OCI-LY3 (cell line): ENCODE measurements at regions not wholly inside any gene's neighbourhood (a gene's known extent, or its start where the extent isn't known, plus 50 kb on each side); places are given as distances from the start of the nearest gene placed in this dataset.
"Not testable (repeated sequence)": the region's sequence is repeated elsewhere in the genome, so short reads cannot be mapped to it uniquely, and the experiment has no call there.

Source experiments
- H2AFZ ChIP-seq: fragments of 200-600, 300-600 bp; shearing (Covaris generic); 2 replicates; pipeline ENCODE4 v1.6.0; 2014; ENCODE audit warnings: antibody characterized with exemption, low read depth, low read length
- H3K27ac ChIP-seq: fragments of 200-600, 300-600 bp; sonication (generic); 2 replicates; pipeline ENCODE4 v1.5.1; 2014; ENCODE audit warnings: mild to moderate bottlenecking, low read length, moderate library complexity, mixed read lengths
- H3K27me3 ChIP-seq: fragments of 200-600, 300-600 bp; sonication (generic); 2 replicates; pipeline ENCODE4 v1.6.1; 2014; ENCODE audit warnings: low read depth, low read length, mixed read lengths
- H3K36me3 ChIP-seq: fragments of 200-600, 300-600 bp; sonication (generic); replicated peaks from 2 replicates; pipeline ENCODE3; 2014; ENCODE audit warnings: low read depth, low read length, mixed read lengths
- H3K4me1 ChIP-seq: fragments of 300-600, 200-600 bp; sonication (generic); 2 replicates; pipeline ENCODE4 v1.6.1; 2014; ENCODE audit warnings: low read length, mixed read lengths
- H3K4me2 ChIP-seq: fragments of 200-600, 300-600 bp; sonication (generic); 2 replicates; pipeline ENCODE4 v1.6.1; 2014; ENCODE audit warnings: low read length, mixed read lengths
- H3K4me3 ChIP-seq: fragments of 300-600, 200-600 bp; sonication (generic); 2 replicates; pipeline ENCODE4 v1.5.1; 2014; ENCODE audit warnings: antibody characterized with exemption, mild to moderate bottlenecking, low read length, moderate library complexity
- H3K79me2 ChIP-seq: fragments of 300-600, 200-600 bp; shearing (Covaris generic); 2 replicates; pipeline ENCODE4 v1.6.1; 2014; ENCODE audit warnings: mild to moderate bottlenecking, low read length, mixed read lengths
- H3K9ac ChIP-seq: fragments of 300-600, 200-600 bp; shearing (Covaris generic); 2 replicates; pipeline ENCODE4 v1.6.0; 2014; ENCODE audit warnings: mild to moderate bottlenecking, low read length, moderate library complexity
- H3K9me3 ChIP-seq: fragments of 200-600, 300-600 bp; shearing (Covaris generic); 2 replicates; pipeline ENCODE4 v1.6.1; 2014; ENCODE audit warnings: low read length, mixed read lengths; ENCODE audit not compliant: insufficient read depth
- H4K20me1 ChIP-seq: fragments of 200-600, 300-600 bp; sonication (generic); 2 replicates; pipeline ENCODE4 v1.6.1; 2016; ENCODE audit warnings: low read length, mixed read lengths; ENCODE audit not compliant: insufficient read depth
- EZH2phosphoT487 ChIP-seq: fragments of 200-600 bp; shearing (Covaris generic); IDR thresholded peaks from 2 replicates; pipeline ENCODE4 v1.6.1; 2018; ENCODE audit warnings: antibody characterized with exemption, mixed run types, low read depth
- TF ChIP-seq, protein P1 (sequence below): fragments of 200-600, 300-600 bp; sonication (generic); IDR thresholded peaks from 2 replicates; pipeline ENCODE4 v1.5.1; 2014; ENCODE audit warnings: antibody characterized with exemption, low read length, low read depth

GRCh38 chr17:22158364-22158763, 466.0 kb downstream of the KCNJ18 start:
- H2AFZ ChIP-seq: no peak overlapping the region
- no peaks in the 10 kb centered on the region for H3K4me1 ChIP-seq
- H3K4me2 ChIP-seq: no peak overlapping the region
- H3K27ac ChIP-seq: no peak overlapping the region
- no peaks in the 10 kb centered on the region for H3K27me3 ChIP-seq
- no peak for TF ChIP-seq EZH2phosphoT487
- TF ChIP-seq, protein P1, sequence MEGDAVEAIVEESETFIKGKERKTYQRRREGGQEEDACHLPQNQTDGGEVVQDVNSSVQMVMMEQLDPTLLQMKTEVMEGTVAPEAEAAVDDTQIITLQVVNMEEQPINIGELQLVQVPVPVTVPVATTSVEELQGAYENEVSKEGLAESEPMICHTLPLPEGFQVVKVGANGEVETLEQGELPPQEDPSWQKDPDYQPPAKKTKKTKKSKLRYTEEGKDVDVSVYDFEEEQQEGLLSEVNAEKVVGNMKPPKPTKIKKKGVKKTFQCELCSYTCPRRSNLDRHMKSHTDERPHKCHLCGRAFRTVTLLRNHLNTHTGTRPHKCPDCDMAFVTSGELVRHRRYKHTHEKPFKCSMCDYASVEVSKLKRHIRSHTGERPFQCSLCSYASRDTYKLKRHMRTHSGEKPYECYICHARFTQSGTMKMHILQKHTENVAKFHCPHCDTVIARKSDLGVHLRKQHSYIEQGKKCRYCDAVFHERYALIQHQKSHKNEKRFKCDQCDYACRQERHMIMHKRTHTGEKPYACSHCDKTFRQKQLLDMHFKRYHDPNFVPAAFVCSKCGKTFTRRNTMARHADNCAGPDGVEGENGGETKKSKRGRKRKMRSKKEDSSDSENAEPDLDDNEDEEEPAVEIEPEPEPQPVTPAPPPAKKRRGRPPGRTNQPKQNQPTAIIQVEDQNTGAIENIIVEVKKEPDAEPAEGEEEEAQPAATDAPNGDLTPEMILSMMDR: no peak
- no peak overlapping the region for H3K4me3 ChIP-seq
- no peaks in the 10 kb centered on the region for H3K9me3 ChIP-seq
- H3K9ac ChIP-seq: no peak overlapping the region
- no peaks in the 10 kb centered on the region for H3K79me2 ChIP-seq
- H4K20me1 ChIP-seq: no peaks in the 10 kb centered on the region
- no peaks in the 10 kb centered on the region for H3K36me3 ChIP-seq

DNA sequence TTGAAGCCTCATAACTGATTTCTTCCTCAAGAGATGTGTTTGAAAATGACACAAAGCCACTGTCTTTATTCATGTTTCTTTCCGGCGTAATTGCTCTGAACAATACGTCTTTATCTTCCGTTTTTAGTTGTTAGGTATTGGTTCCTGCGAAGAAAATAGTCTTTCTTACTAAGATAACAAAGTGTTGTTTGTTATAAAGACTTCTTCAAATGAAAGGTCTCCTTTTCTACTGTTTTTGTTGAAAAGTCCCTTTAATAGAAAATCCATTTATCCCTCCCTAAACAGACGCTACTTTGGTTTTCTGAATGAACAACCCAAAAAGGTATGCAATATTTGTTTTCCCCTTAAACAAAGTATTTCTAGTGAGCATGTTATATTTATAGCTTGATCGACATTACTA, 469.1 kb downstream of the KCNJ18 start:
- H3K4me3 ChIP-seq: no peak overlapping the region
- H3K79me2 ChIP-seq: no peaks in the 10 kb centered on the region
- no peak overlapping the region for H3K27ac ChIP-seq
- no peaks in the 10 kb centered on the region for H3K27me3 ChIP-seq
- H3K9me3 ChIP-seq: no peaks in the 10 kb centered on the region
- TF ChIP-seq EZH2phosphoT487: no peak
- TF ChIP-seq, protein P1: no peak
- H3K4me1 ChIP-seq: no peaks in the 10 kb centered on the region
- H2AFZ ChIP-seq: no peak overlapping the region
- no peaks in the 10 kb centered on the region for H4K20me1 ChIP-seq
- H3K9ac ChIP-seq: no peak overlapping the region
- no peaks in the 10 kb centered on the region for H3K36me3 ChIP-seq
- no peak overlapping the region for H3K4me2 ChIP-seq

DNA sequence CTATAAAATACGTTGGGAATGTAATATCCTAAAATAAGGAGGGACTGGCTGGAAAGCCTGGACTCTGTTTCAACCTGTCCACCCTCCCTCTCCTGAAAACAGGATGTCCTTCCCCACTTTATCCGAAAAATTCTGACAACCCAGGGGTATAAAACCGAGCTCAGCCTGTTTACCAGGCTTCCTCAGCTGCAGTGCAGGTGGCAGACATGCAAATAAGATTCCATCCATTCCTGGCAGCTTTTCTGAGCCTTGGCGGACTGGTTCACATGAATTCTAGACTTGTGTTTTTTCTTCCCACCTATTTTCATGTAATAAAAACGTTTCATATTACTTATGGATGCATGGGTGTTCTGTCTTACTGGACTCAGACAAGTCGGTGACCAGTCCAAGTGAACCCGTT, 479.3 kb downstream of the KCNJ18 start:
- Histone ChIP-seq H3K36me3 (no peaks in the 10 kb centered on the region), H4K20me1 (no peaks in the 10 kb centered on the region), H3K27me3 (no peaks in the 10 kb centered on the region), H3K9me3 (no peaks in the 10 kb centered on the region), H3K27ac (no peak overlapping the region), H3K4me1 (no peaks in the 10 kb centered on the region), H3K79me2 (no peaks in the 10 kb centered on the region), H3K4me3 (no peak overlapping the region), H3K9ac (no peak overlapping the region), H3K4me2 (no peak overlapping the region), H2AFZ (no peak overlapping the region)
- TF ChIP-seq, protein P1: no peak

DNA sequence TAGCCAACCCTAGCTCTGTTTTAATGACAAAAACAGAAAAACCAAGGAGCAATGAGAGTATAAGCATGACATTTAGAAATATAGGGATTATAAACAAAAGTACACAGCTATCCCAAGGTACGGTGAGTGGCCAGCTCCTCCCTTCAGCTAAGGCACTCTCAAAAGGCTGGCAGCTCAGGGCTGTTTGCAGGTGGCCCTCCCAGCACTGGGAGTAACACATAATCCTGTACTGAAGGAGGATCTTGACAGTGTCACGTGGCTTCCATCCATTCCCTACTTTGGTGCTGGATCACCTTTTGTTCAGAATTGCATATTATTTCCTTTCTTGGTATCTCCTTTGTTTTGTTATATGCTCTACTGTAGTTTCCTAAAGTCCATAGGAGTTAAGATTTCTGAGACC, 500.8 kb downstream of the KCNJ18 start:
- Histone ChIP-seq H3K9me3 (no peaks in the 10 kb centered on the region), H3K4me3 (no peak overlapping the region), H4K20me1 (no peaks in the 10 kb centered on the region), H3K79me2 (no peaks in the 10 kb centered on the region), H3K36me3 (no peaks in the 10 kb centered on the region), H3K4me1 (no peaks in the 10 kb centered on the region), H2AFZ (no peak overlapping the region), H3K4me2 (no peak overlapping the region), H3K9ac (no peak overlapping the region), H3K27me3 (no peaks in the 10 kb centered on the region), H3K27ac (no peak overlapping the region)
- no peak for TF ChIP-seq EZH2phosphoT487
- TF ChIP-seq, protein P1: no peak

DNA sequence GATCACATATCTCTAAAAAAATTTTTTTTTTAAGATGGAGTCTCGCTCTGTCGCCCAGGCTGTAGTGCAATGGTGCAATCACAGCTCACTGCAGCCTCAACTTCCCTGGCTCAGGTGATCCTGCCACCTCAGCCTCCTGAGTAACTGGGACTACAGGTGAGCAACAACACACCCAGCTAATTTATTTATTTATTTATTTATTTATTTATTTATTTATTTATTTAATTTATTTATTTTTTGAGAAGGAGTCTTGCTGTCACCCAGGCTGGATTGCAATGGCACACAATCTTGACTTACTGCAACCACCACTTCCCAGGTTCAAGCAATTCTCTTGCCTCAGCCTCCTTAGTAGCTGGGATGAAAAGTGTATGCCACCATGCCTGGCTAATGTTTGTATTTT, 507.9 kb downstream of the KCNJ18 start:
- H3K4me1 ChIP-seq, H3K4me2 ChIP-seq, H3K79me2 ChIP-seq, H3K9ac ChIP-seq, H3K4me3 ChIP-seq, H3K27me3 ChIP-seq, H4K20me1 ChIP-seq, H3K9me3 ChIP-seq, H3K27ac ChIP-seq, H2AFZ ChIP-seq, H3K36me3 ChIP-seq: not testable (repeated sequence)
